Fibroblast of lung (primary cell): ENCODE measurements at regions not wholly inside any gene's neighbourhood (a gene's known extent, or its start where the extent isn't known, plus 50 kb on each side); places are given as distances from the start of the nearest gene placed in this dataset.

ENCODE experiments used
- EZH2 ChIP-seq: IDR thresholded peaks from 2 replicates; pipeline ENCODE4 v1.5.1; 2012; ENCODE audit warnings: low read length, control low read depth, mild to moderate bottlenecking; ENCODE audit errors: missing control alignments
- TF ChIP-seq, protein P1 (sequence below), 2 donors: IDR thresholded peaks in 1 of 2; conservative IDR thresholded peaks in 1 of 2; 1 replicate in 1 of 2; 2 replicates in 1 of 2; pipeline ENCODE4 v1.5.1; 2011 to 2012; ENCODE audit warnings: low read length in 2 of 2, control low read depth in 1 of 2, inconsistent platforms in 1 of 2, low read depth in 1 of 2, mild to moderate bottlenecking in 1 of 2

DNA sequence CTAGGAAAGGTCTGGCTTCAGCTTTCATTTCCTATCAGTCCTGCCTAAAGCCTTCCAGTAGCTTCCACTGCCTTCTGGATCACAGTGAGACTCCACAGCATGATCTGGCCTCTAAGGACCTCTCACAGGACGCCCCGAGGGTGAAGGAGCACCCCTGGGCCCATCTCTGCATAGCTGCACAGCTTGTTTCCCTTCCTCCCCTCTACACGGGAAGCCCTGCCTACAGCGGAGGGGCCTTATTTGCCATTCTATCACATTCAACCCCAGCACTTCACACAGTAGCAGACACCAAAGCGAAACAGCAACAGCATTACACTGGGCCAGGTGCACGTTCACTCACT is 162.3 kb upstream of the GRK3 start:
- TF ChIP-seq, protein P1, sequence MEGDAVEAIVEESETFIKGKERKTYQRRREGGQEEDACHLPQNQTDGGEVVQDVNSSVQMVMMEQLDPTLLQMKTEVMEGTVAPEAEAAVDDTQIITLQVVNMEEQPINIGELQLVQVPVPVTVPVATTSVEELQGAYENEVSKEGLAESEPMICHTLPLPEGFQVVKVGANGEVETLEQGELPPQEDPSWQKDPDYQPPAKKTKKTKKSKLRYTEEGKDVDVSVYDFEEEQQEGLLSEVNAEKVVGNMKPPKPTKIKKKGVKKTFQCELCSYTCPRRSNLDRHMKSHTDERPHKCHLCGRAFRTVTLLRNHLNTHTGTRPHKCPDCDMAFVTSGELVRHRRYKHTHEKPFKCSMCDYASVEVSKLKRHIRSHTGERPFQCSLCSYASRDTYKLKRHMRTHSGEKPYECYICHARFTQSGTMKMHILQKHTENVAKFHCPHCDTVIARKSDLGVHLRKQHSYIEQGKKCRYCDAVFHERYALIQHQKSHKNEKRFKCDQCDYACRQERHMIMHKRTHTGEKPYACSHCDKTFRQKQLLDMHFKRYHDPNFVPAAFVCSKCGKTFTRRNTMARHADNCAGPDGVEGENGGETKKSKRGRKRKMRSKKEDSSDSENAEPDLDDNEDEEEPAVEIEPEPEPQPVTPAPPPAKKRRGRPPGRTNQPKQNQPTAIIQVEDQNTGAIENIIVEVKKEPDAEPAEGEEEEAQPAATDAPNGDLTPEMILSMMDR (conservative IDR thresholded peaks at IDR 0.05 in 1 of 2, IDR thresholded peaks at IDR 0.05 in 1 of 2; ENCODE audit: low read depth in 1 of 2, low read length in 2 of 2), result no peak
- no peak for TF ChIP-seq EZH2
